ENCODE measurements at regions not wholly inside any gene's neighbourhood (a gene's known extent, or its start where the extent isn't known, plus 50 kb on each side); places are given as distances from the start of the nearest gene placed in this dataset.

GRCh38 chr20:61055180-61056010 is 196.7 kb upstream of the CDH4 start:
- no peaks in the 10 kb centered on the region for H4K20me1 ChIP-seq (ENCODE audit: insufficient read depth)
- H3K79me2 ChIP-seq (ENCODE audit: insufficient read depth) = no peaks in the 10 kb centered on the region
- no peak overlapping the region for H2AFZ ChIP-seq (ENCODE audit: low read depth)
- H3K27me3 ChIP-seq (ENCODE audit: insufficient read depth) = no peaks in the 10 kb centered on the region
- H3F3A ChIP-seq (replicated peaks; ENCODE audit: insufficient read depth) = no peaks in the 10 kb centered on the region
- H3K9me3 ChIP-seq = no peaks in the 10 kb centered on the region
- ChIA-PET CTCF (no interaction called here), POLR2A (no interaction called here)
- H3K4me1 ChIP-seq (ENCODE audit: control insufficient read depth in 1 of 2, insufficient read depth in 2 of 2, low read depth in 1 of 2, low read length in 1 of 2) = no peaks in the 10 kb centered on the region
- no peak overlapping the region for H3K4me3 ChIP-seq (ENCODE audit: low read depth in 2 of 2, low read length in 1 of 2)
- H3K9me2 ChIP-seq = no peaks in the 10 kb centered on the region
- no peak overlapping the region for H3K4me2 ChIP-seq
- 34% methylated on average over 13 of the region's 14 CpGs for WGBS (ENCODE audit: low lambda C conversion rate)
- no peak overlapping the region for H3K27ac ChIP-seq (ENCODE audit: low read depth in 2 of 2, low read length in 1 of 2)
- DNase-seq = no peak
- no peak overlapping the region for H3K9ac ChIP-seq
- no peak for TF ChIP-seq NRF1 (IDR thresholded peaks at IDR 0.05; ENCODE audit: low read depth, low read length)
- TF ChIP-seq RFX5 (IDR thresholded peaks at IDR 0.05; ENCODE audit: low read length) = no peak
- TF ChIP-seq SIN3A (IDR thresholded peaks at IDR 0.05; ENCODE audit: borderline replicate concordance, low read depth, low read length) = no peak
- TF ChIP-seq GABPA (IDR thresholded peaks at IDR 0.05; ENCODE audit: low read depth) = no peak
- TF ChIP-seq TEAD4 (IDR thresholded peaks at IDR 0.05; ENCODE audit: borderline replicate concordance, insufficient read depth) = no peak
- no peak for TF ChIP-seq IRF3 (IDR thresholded peaks at IDR 0.05; ENCODE audit: low read depth, low read length)
- TF ChIP-seq YY1 (IDR thresholded peaks at IDR 0.05; ENCODE audit: low read depth) = no peak
- H3K36me3 ChIP-seq (replicated peaks in 1 of 2; ENCODE audit: control insufficient read depth in 1 of 2, insufficient read depth in 2 of 2, low read length in 1 of 2) = no peaks in the 10 kb centered on the region

- no peaks in the 10 kb centered on the region for H3K36me3 ChIP-seq (replicated peaks in 1 of 2; ENCODE audit: control insufficient read depth in 1 of 2, insufficient read depth in 2 of 2, low read length in 1 of 2)
- CTCF ChIA-PET = no interaction called here
- no peak overlapping the region for H3K9ac ChIP-seq
- H3F3A ChIP-seq (replicated peaks; ENCODE audit: insufficient read depth) = no peaks in the 10 kb centered on the region
- no peaks in the 10 kb centered on the region for H4K20me1 ChIP-seq (ENCODE audit: insufficient read depth)
- 28% methylated on average over 7 of the region's 10 CpGs for WGBS (ENCODE audit: low lambda C conversion rate)
- H3K4me2 ChIP-seq = no peak overlapping the region
- H3K4me3 ChIP-seq (ENCODE audit: low read depth in 2 of 2, low read length in 1 of 2) = no peak overlapping the region
- no peak overlapping the region for H2AFZ ChIP-seq (ENCODE audit: low read depth)
- no peak for TF ChIP-seq ZBTB33 (IDR thresholded peaks at IDR 0.05; ENCODE audit: borderline replicate concordance, low read depth)
- no peak for TF ChIP-seq RAD21 (IDR thresholded peaks at IDR 0.05; ENCODE audit: low read length)
- TF ChIP-seq MXI1 (IDR thresholded peaks at IDR 0.05; ENCODE audit: low read depth, low read length) = no peak
- TF ChIP-seq SIN3A (IDR thresholded peaks at IDR 0.05; ENCODE audit: borderline replicate concordance, low read depth, low read length) = no peak
- TF ChIP-seq USF1 (IDR thresholded peaks at IDR 0.05; ENCODE audit: borderline replicate concordance, low read depth) = no peak
- TF ChIP-seq MAX (IDR thresholded peaks at IDR 0.05; ENCODE audit: low read depth) = no peak
- TF ChIP-seq CHD2 (IDR thresholded peaks at IDR 0.05; ENCODE audit: low read length, partially characterized antibody) = no peak
- H3K27ac ChIP-seq (ENCODE audit: low read depth in 2 of 2, low read length in 1 of 2) = no peak overlapping the region
- no peaks in the 10 kb centered on the region for H3K27me3 ChIP-seq (ENCODE audit: insufficient read depth)
- H3K4me1 ChIP-seq (ENCODE audit: control insufficient read depth in 1 of 2, insufficient read depth in 2 of 2, low read depth in 1 of 2, low read length in 1 of 2) = no peaks in the 10 kb centered on the region
- POLR2A ChIA-PET = no interaction called here
- no peaks in the 10 kb centered on the region for H3K79me2 ChIP-seq (ENCODE audit: insufficient read depth)
- H3K9me3 ChIP-seq = no peaks in the 10 kb centered on the region
- no peak for DNase-seq
- no peaks in the 10 kb centered on the region for H3K9me2 ChIP-seq
Observed at GRCh38 chr20:61056116-61056515, 195.9 kb upstream of the CDH4 start.

All from SK-N-SH (cell line).